ENCODE measurements at regions not wholly inside any gene's neighbourhood (a gene's known extent, or its start where the extent isn't known, plus 50 kb on each side); places are given as distances from the start of the nearest gene placed in this dataset.

GRCh38 chr3:66140743-66141372 is 79.9 kb upstream of the SLC25A26 start:
- H3K36me3 Mint-ChIP-seq (ENCODE audit: low read depth): no peaks in the 10 kb centered on the region
- H3K4me1 Mint-ChIP-seq: no peaks in the 10 kb centered on the region
- H3K27ac Mint-ChIP-seq: no peak overlapping the region
- no peaks in the 10 kb centered on the region for H3K9me3 Mint-ChIP-seq
- no peak for DNase-seq
- H3K4me3 Mint-ChIP-seq: no peak overlapping the region
- ChIA-PET CTCF (no interaction called here), POLR2A (no interaction called here)
- no peaks in the 10 kb centered on the region for H3K27me3 Mint-ChIP-seq

GRCh38 chr3:66140106-66140505 is 80.7 kb upstream of the SLC25A26 start:
- no peaks in the 10 kb centered on the region for H3K4me1 Mint-ChIP-seq
- DNase-seq: no peak
- H3K27me3 Mint-ChIP-seq: no peaks in the 10 kb centered on the region
- no peaks in the 10 kb centered on the region for H3K36me3 Mint-ChIP-seq (ENCODE audit: low read depth)
- no peaks in the 10 kb centered on the region for H3K9me3 Mint-ChIP-seq
- ChIA-PET POLR2A (no interaction called here), CTCF (no interaction called here)
- H3K27ac Mint-ChIP-seq: no peak overlapping the region
- no peak overlapping the region for H3K4me3 Mint-ChIP-seq

GRCh38 chr3:66139415-66139814 is 81.4 kb upstream of the SLC25A26 start:
- ChIA-PET POLR2A (no interaction called here), CTCF (interaction anchor here (0.6 kb wide), 1 partner anchor 180 kb away, joined by 3 read pairs; no protein-coding TSS in a partner anchor)
- Mint-ChIP-seq H3K36me3 (ENCODE audit: low read depth) (no peaks in the 10 kb centered on the region), H3K9me3 (no peaks in the 10 kb centered on the region), H3K27ac (no peak overlapping the region), H3K4me1 (no peaks in the 10 kb centered on the region), H3K4me3 (no peak overlapping the region), H3K27me3 (no peaks in the 10 kb centered on the region)
- DNase-seq: no peak

- no peaks in the 10 kb centered on the region for H3K4me1 Mint-ChIP-seq
- no peak overlapping the region for H3K4me3 Mint-ChIP-seq
- no peaks in the 10 kb centered on the region for H3K9me3 Mint-ChIP-seq
- DNase-seq: no peak
- no peak overlapping the region for H3K27ac Mint-ChIP-seq
- POLR2A ChIA-PET: no interaction called here
- no peaks in the 10 kb centered on the region for H3K36me3 Mint-ChIP-seq (ENCODE audit: low read depth)
- H3K27me3 Mint-ChIP-seq: no peaks in the 10 kb centered on the region
- CTCF ChIA-PET: interaction anchor here (0.6 kb wide), 1 partner anchor 179 kb away, joined by 3 read pairs; no protein-coding TSS in a partner anchor
These were observed 82.2 kb upstream of the SLC25A26 start for GRCh38 chr3:66138336-66139313.

GRCh38 chr3:66136597-66136996 is 84.2 kb upstream of the SLC25A26 start:
- no peaks in the 10 kb centered on the region for H3K27me3 Mint-ChIP-seq
- H3K9me3 Mint-ChIP-seq: no peaks in the 10 kb centered on the region
- ChIA-PET POLR2A (no interaction called here), CTCF (interaction anchor here (0.7 kb wide), 1 partner anchor 157 kb away, joined by 3 read pairs; no protein-coding TSS in a partner anchor)
- H3K36me3 Mint-ChIP-seq (ENCODE audit: low read depth): no peaks in the 10 kb centered on the region
- no peak overlapping the region for H3K27ac Mint-ChIP-seq
- DNase-seq: no peak
- H3K4me3 Mint-ChIP-seq: no peak overlapping the region
- no peaks in the 10 kb centered on the region for H3K4me1 Mint-ChIP-seq

- Mint-ChIP-seq H3K27me3 (no peaks in the 10 kb centered on the region), H3K4me1 (no peaks in the 10 kb centered on the region), H3K4me3 (no peak overlapping the region), H3K9me3 (no peaks in the 10 kb centered on the region), H3K36me3 (ENCODE audit: low read depth) (no peaks in the 10 kb centered on the region), H3K27ac (no peak overlapping the region)
- no peak for DNase-seq
- ChIA-PET CTCF (no interaction called here), POLR2A (no interaction called here)
These were observed 86.9 kb upstream of the SLC25A26 start for GRCh38 chr3:66133853-66134445.

- ChIA-PET POLR2A (no interaction called here), CTCF (no interaction called here)
- no peak for DNase-seq
- Mint-ChIP-seq H3K4me3 (no peak overlapping the region), H3K9me3 (no peaks in the 10 kb centered on the region), H3K27ac (no peak overlapping the region), H3K4me1 (no peaks in the 10 kb centered on the region), H3K27me3 (no peaks in the 10 kb centered on the region), H3K36me3 (ENCODE audit: low read depth) (no peaks in the 10 kb centered on the region)
These were observed 87.6 kb upstream of the SLC25A26 start for GRCh38 chr3:66133050-66133757.

- Mint-ChIP-seq H3K4me3 (no peak overlapping the region), H3K9me3 (no peaks in the 10 kb centered on the region), H3K4me1 (no peaks in the 10 kb centered on the region), H3K27me3 (no peaks in the 10 kb centered on the region), H3K36me3 (ENCODE audit: low read depth) (no peaks in the 10 kb centered on the region), H3K27ac (no peak overlapping the region)
- DNase-seq: no peak
- ChIA-PET POLR2A (no interaction called here), CTCF (no interaction called here)
These were observed 89.9 kb upstream of the MAGI1 start for GRCh38 chr3:66128623-66129022.

GRCh38 chr3:66121318-66121717 is 82.6 kb upstream of the MAGI1 start:
- Mint-ChIP-seq H3K4me3 (no peak overlapping the region), H3K27ac (no peak overlapping the region), H3K27me3 (no peaks in the 10 kb centered on the region), H3K4me1 (no peaks in the 10 kb centered on the region), H3K9me3 (no peaks in the 10 kb centered on the region), H3K36me3 (ENCODE audit: low read depth) (no peaks in the 10 kb centered on the region)
- ChIA-PET POLR2A (no interaction called here), CTCF (no interaction called here)
- DNase-seq: no peak

GRCh38 chr3:66115858-66116654 is 77.3 kb upstream of the MAGI1 start:
- Mint-ChIP-seq H3K27ac (no peak overlapping the region), H3K36me3 (ENCODE audit: low read depth) (no peaks in the 10 kb centered on the region), H3K9me3 (no peaks in the 10 kb centered on the region), H3K27me3 (no peaks in the 10 kb centered on the region), H3K4me1 (no peaks in the 10 kb centered on the region), H3K4me3 (no peak overlapping the region)
- POLR2A ChIA-PET: no interaction called here
- no peak for DNase-seq
- CTCF ChIA-PET: no interaction called here

- H3K36me3 Mint-ChIP-seq (ENCODE audit: low read depth): no peaks in the 10 kb centered on the region
- no peaks in the 10 kb centered on the region for H3K9me3 Mint-ChIP-seq
- no peak overlapping the region for H3K4me3 Mint-ChIP-seq
- CTCF ChIA-PET: no interaction called here
- no peaks in the 10 kb centered on the region for H3K4me1 Mint-ChIP-seq
- H3K27ac Mint-ChIP-seq: no peak overlapping the region
- POLR2A ChIA-PET: no interaction called here
- no peaks in the 10 kb centered on the region for H3K27me3 Mint-ChIP-seq
- no peak for DNase-seq
These were observed 74.8 kb upstream of the MAGI1 start for GRCh38 chr3:66113542-66113941.

GRCh38 chr3:66110840-66111239 is 72.1 kb upstream of the MAGI1 start:
- Mint-ChIP-seq H3K36me3 (ENCODE audit: low read depth) (no peaks in the 10 kb centered on the region), H3K27me3 (no peaks in the 10 kb centered on the region), H3K4me1 (peaks cover 2% of the 10 kb centered on the region), H3K27ac (no peak overlapping the region), H3K9me3 (no peaks in the 10 kb centered on the region), H3K4me3 (no peak overlapping the region)
- no peak for DNase-seq
- POLR2A ChIA-PET: no interaction called here
- CTCF ChIA-PET: no interaction called here

- Mint-ChIP-seq H3K4me3 (no peak overlapping the region), H3K27me3 (no peaks in the 10 kb centered on the region), H3K9me3 (no peaks in the 10 kb centered on the region), H3K36me3 (ENCODE audit: low read depth) (no peaks in the 10 kb centered on the region), H3K27ac (no peak overlapping the region), H3K4me1 (peaks cover 2% of the 10 kb centered on the region)
- POLR2A ChIA-PET: no interaction called here
- CTCF ChIA-PET: no interaction called here
- no peak for DNase-seq
These were observed 69.1 kb upstream of the MAGI1 start for GRCh38 chr3:66107855-66108254.

Data from activated CD4-positive, alpha-beta memory T cell treated with anti-CD3 and anti-CD28 coated beads, Interleukin-2, amount 10 ng/mL, durations not matched to agents 7 days and 5 days (primary cell).